Parathyroid adenoma (tissue), 2 donors: ENCODE measurements at regions not wholly inside any gene's neighbourhood (a gene's known extent, or its start where the extent isn't known, plus 50 kb on each side); places are given as distances from the start of the nearest gene placed in this dataset.

Source experiments
- H2AFZ ChIP-seq: fragments of 300-600 bp; sonication (generic); one replicate; pipeline ENCODE4 v1.7.0; 2017; ENCODE audit warnings: antibody characterized with exemption, mild to moderate bottlenecking
- H3K27ac ChIP-seq: fragments of 300-600 bp; sonication (generic); one replicate; pipeline ENCODE4 v1.7.0; 2017
- H3K27me3 ChIP-seq: fragments of 300-600 bp; sonication (generic); one replicate; pipeline ENCODE4 v1.7.0; 2017; ENCODE audit warnings: low read length; ENCODE audit not compliant: control insufficient read depth, insufficient read depth
- H3K36me3 ChIP-seq: fragments of 300-600 bp; sonication (generic); one replicate; pipeline ENCODE4 v1.7.0; 2017; ENCODE audit warnings: low read length; ENCODE audit not compliant: control insufficient read depth, insufficient read depth
- H3K4me1 ChIP-seq: fragments of 300-600 bp; sonication (generic); one replicate; pipeline ENCODE4 v1.7.0; 2017; ENCODE audit warnings: control low read depth
- H3K4me2 ChIP-seq: fragments of 300-600 bp; sonication (generic); one replicate; pipeline ENCODE4 v1.7.0; 2017; ENCODE audit warnings: low read length
- H3K4me3 ChIP-seq: fragments of 300-600 bp; sonication (generic); one replicate; pipeline ENCODE4 v1.7.0; 2017; ENCODE audit warnings: low read depth, low read length
- H3K79me2 ChIP-seq: fragments of 300-600 bp; sonication (generic); one replicate; pipeline ENCODE4 v1.7.0; 2017; ENCODE audit warnings: control low read depth
- H3K9ac ChIP-seq: fragments of 300-600 bp; sonication (generic); one replicate; pipeline ENCODE4 v1.7.0; 2017; ENCODE audit warnings: mild to moderate bottlenecking
- H3K9me3 ChIP-seq: fragments of 300-600 bp; sonication (generic); one replicate; pipeline ENCODE4 v1.7.0; 2017; ENCODE audit warnings: low read length; ENCODE audit not compliant: control insufficient read depth
- CTCF ChIP-seq: fragments of 300-600 bp; sonication (generic); IDR thresholded peaks from one replicate; pipeline ENCODE4 v1.7.0; 2017; ENCODE audit warnings: antibody characterized with exemption, mild to moderate bottlenecking
- donor health status: primary hyperparathyroidism.

DNA sequence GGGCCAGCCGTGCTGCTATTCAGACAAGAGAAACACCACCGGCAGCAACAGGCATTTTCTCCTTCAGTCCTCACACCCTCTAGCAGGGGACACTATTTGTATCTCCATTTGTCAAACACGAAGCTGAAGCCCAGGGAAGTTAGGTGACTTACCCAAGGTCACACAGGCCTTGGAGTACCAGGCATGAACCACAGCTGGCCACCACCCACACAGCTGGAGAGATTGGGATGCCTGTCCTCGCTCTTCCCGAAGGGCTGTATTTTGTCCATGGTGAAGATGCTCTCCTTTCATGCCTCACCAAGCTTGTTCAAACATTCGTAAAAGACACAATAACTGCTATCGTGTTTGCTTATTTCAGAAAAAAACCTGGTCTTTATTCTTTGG is 182.7 kb downstream of the INHBB start:
- TF ChIP-seq CTCF = no peak
- H3K9ac ChIP-seq = no peak overlapping the region
- no peak overlapping the region for H3K4me3 ChIP-seq
- no peaks in the 10 kb centered on the region for H3K9me3 ChIP-seq
- no peak overlapping the region for H3K4me2 ChIP-seq
- no peak overlapping the region for H3K27ac ChIP-seq
- H3K4me1 ChIP-seq = no peaks in the 10 kb centered on the region
- H3K79me2 ChIP-seq = no peaks in the 10 kb centered on the region
- H3K36me3 ChIP-seq = no peaks in the 10 kb centered on the region
- H2AFZ ChIP-seq = no peak overlapping the region
- no peaks in the 10 kb centered on the region for H3K27me3 ChIP-seq

- H3K36me3 ChIP-seq = no peaks in the 10 kb centered on the region
- H3K27ac ChIP-seq = no peak overlapping the region
- TF ChIP-seq CTCF = no peak
- H3K4me2 ChIP-seq = no peak overlapping the region
- H3K79me2 ChIP-seq = no peaks in the 10 kb centered on the region
- no peaks in the 10 kb centered on the region for H3K27me3 ChIP-seq
- H3K4me1 ChIP-seq = no peaks in the 10 kb centered on the region
- no peaks in the 10 kb centered on the region for H3K9me3 ChIP-seq
- H2AFZ ChIP-seq = no peak overlapping the region
- no peak overlapping the region for H3K9ac ChIP-seq
- H3K4me3 ChIP-seq = no peak overlapping the region
These were observed 184.8 kb downstream of the INHBB start for GRCh38 chr2:120530781-120531180.

GRCh38 chr2:120531365-120531764 is 185.4 kb downstream of the INHBB start:
- no peak overlapping the region for H3K27ac ChIP-seq

GRCh38 chr2:120531863-120532600 is 186.1 kb downstream of the INHBB start:
- H3K27ac ChIP-seq = no peak overlapping the region
- H3K9ac ChIP-seq = no peak overlapping the region
- no peaks in the 10 kb centered on the region for H3K27me3 ChIP-seq
- H3K36me3 ChIP-seq = no peaks in the 10 kb centered on the region
- H3K79me2 ChIP-seq = no peaks in the 10 kb centered on the region
- H3K4me3 ChIP-seq = no peak overlapping the region
- H3K4me2 ChIP-seq = no peak overlapping the region
- TF ChIP-seq CTCF = no peak
- no peaks in the 10 kb centered on the region for H3K4me1 ChIP-seq
- no peaks in the 10 kb centered on the region for H3K9me3 ChIP-seq
- no peak overlapping the region for H2AFZ ChIP-seq

More at GRCh38 chr2:120531365-120531764, 185.4 kb downstream of the INHBB start:
- Histone ChIP-seq H3K79me2 (no peaks in the 10 kb centered on the region), H3K9ac (no peak overlapping the region), H3K9me3 (no peaks in the 10 kb centered on the region), H3K4me2 (no peak overlapping the region), H3K4me1 (no peaks in the 10 kb centered on the region), H3K27me3 (no peaks in the 10 kb centered on the region), H2AFZ (no peak overlapping the region), H3K4me3 (no peak overlapping the region), H3K36me3 (no peaks in the 10 kb centered on the region)
- TF ChIP-seq CTCF = no peak

GRCh38 chr2:120533625-120534024 is 187.7 kb downstream of the INHBB start:
- Histone ChIP-seq H3K9ac (no peak overlapping the region), H2AFZ (no peak overlapping the region), H3K27ac (no peak overlapping the region), H3K4me2 (no peak overlapping the region), H3K4me3 (no peak overlapping the region), H3K27me3 (no peaks in the 10 kb centered on the region), H3K36me3 (no peaks in the 10 kb centered on the region), H3K9me3 (no peaks in the 10 kb centered on the region), H3K4me1 (no peaks in the 10 kb centered on the region), H3K79me2 (no peaks in the 10 kb centered on the region)
- no peak for TF ChIP-seq CTCF
